DND-41 (cell line): ENCODE measurements at regions not wholly inside any gene's neighbourhood (a gene's known extent, or its start where the extent isn't known, plus 50 kb on each side); places are given as distances from the start of the nearest gene placed in this dataset.
"Not testable (repeated sequence)": the region's sequence is repeated elsewhere in the genome, so short reads cannot be mapped to it uniquely, and the experiment has no call there.

Source experiments
- ATAC-seq: fragments of 200-7000 bp; cut with Tn5 transposase; 3 replicates; pipeline ENCODE4 v1.9.1; 2021; ENCODE audit warnings: low read depth; ENCODE audit not compliant: insufficient read depth
- DNase-seq: peaks from one replicate; pipeline ENCODE4 v3.0.0-alpha.2; 2020
- H2AFZ ChIP-seq: 2 replicates; pipeline ENCODE4 v1.6.0; 2012; ENCODE audit warnings: low read depth, low read length
- H3K27ac ChIP-seq: 2 replicates; pipeline ENCODE4 v1.5.1; 2012; ENCODE audit warnings: low read length, inconsistent platforms
- H3K27me3 ChIP-seq: fragments of 200-600 bp; sonication (generic); 2 replicates; pipeline ENCODE4 v1.6.0; 2012; ENCODE audit warnings: low read length, mild to moderate bottlenecking, inconsistent platforms; ENCODE audit not compliant: insufficient read depth, poor library complexity
- H3K36me3 ChIP-seq: 2 replicates; pipeline ENCODE4 v1.5.1; 2012; ENCODE audit warnings: low read length, inconsistent platforms; ENCODE audit not compliant: insufficient read depth
- H3K4me1 ChIP-seq: 2 replicates; pipeline ENCODE4 v1.5.1; 2012; ENCODE audit warnings: mild to moderate bottlenecking, low read length; ENCODE audit not compliant: insufficient read depth
- H3K4me2 ChIP-seq: 2 replicates; pipeline ENCODE4 v1.6.0; 2012; ENCODE audit warnings: mild to moderate bottlenecking, moderate library complexity, low read length, inconsistent platforms; ENCODE audit not compliant: insufficient read depth
- H3K4me3 ChIP-seq, 2 experiments: fragments of 200-600 bp in 1 of 2; shearing (Covaris generic) in 1 of 2; 2 replicates each; pipeline ENCODE4 v1.5.1; 2012 to 2016; ENCODE audit warnings: inconsistent platforms in 2 of 2, low read length in 2 of 2, mild to moderate bottlenecking in 2 of 2, low read depth in 1 of 2, moderate library complexity in 1 of 2
- H3K79me2 ChIP-seq: 2 replicates; pipeline ENCODE4 v1.6.0; 2012; ENCODE audit warnings: low read length, inconsistent platforms; ENCODE audit not compliant: insufficient read depth
- H3K9ac ChIP-seq: 2 replicates; pipeline ENCODE4 v1.6.0; 2012; ENCODE audit warnings: low read depth, mild to moderate bottlenecking, inconsistent platforms, low read length, moderate library complexity
- H3K9me3 ChIP-seq: 2 replicates; pipeline ENCODE4 v1.5.1; 2012; ENCODE audit warnings: low read length, moderate library complexity, mild to moderate bottlenecking, inconsistent platforms; ENCODE audit not compliant: insufficient read depth, severe bottlenecking
- H4K20me1 ChIP-seq: 2 replicates; pipeline ENCODE4 v1.6.0; 2012; ENCODE audit warnings: low read length; ENCODE audit not compliant: insufficient read depth
- CTCF ChIP-seq: IDR thresholded peaks from 2 replicates; pipeline ENCODE4 v1.5.1; 2012; ENCODE audit warnings: borderline replicate concordance, low read length, moderate library complexity, mild to moderate bottlenecking; ENCODE audit not compliant: poor library complexity, severe bottlenecking; ENCODE audit errors: extremely low read depth
- EZH2 ChIP-seq: IDR thresholded peaks from 3 replicates; pipeline ENCODE4 v1.6.1; 2012; ENCODE audit warnings: borderline replicate concordance, low read depth, mild to moderate bottlenecking, moderate library complexity, low read length, inconsistent platforms; ENCODE audit not compliant: severe bottlenecking

GRCh38 chr5:85990998-85991397 is 626.7 kb upstream of the COX7C start:
- no peaks in the 10 kb centered on the region for H3K9me3 ChIP-seq
- no peaks in the 10 kb centered on the region for H3K79me2 ChIP-seq
- no peak for TF ChIP-seq EZH2
- TF ChIP-seq CTCF: no peak
- no peak overlapping the region for H3K27ac ChIP-seq
- no peak overlapping the region for H3K4me3 ChIP-seq
- no peak for ATAC-seq
- H4K20me1 ChIP-seq: no peaks in the 10 kb centered on the region
- H3K36me3 ChIP-seq: no peaks in the 10 kb centered on the region
- no peak overlapping the region for H3K9ac ChIP-seq
- DNase-seq: no peak
- H3K4me2 ChIP-seq: no peak overlapping the region
- H3K27me3 ChIP-seq: no peaks in the 10 kb centered on the region
- H3K4me1 ChIP-seq: no peaks in the 10 kb centered on the region
- H2AFZ ChIP-seq: no peak overlapping the region

- not testable (repeated sequence) for H3K9ac ChIP-seq, H4K20me1 ChIP-seq, H3K79me2 ChIP-seq, H3K9me3 ChIP-seq, DNase-seq, H3K4me1 ChIP-seq, H2AFZ ChIP-seq, H3K36me3 ChIP-seq, H3K4me2 ChIP-seq, H3K27ac ChIP-seq, H3K4me3 ChIP-seq, ATAC-seq, H3K27me3 ChIP-seq
These were observed 623.1 kb upstream of the COX7C start for GRCh38 chr5:85994653-85995052.

- Histone ChIP-seq H3K9ac (no peak overlapping the region), H3K27ac (no peak overlapping the region), H3K79me2 (no peaks in the 10 kb centered on the region), H3K27me3 (no peaks in the 10 kb centered on the region), H3K36me3 (no peaks in the 10 kb centered on the region), H3K4me3 (no peak overlapping the region), H3K4me1 (no peaks in the 10 kb centered on the region), H3K9me3 (no peaks in the 10 kb centered on the region), H2AFZ (no peak overlapping the region), H3K4me2 (no peak overlapping the region), H4K20me1 (no peaks in the 10 kb centered on the region)
- no peak for ATAC-seq
- DNase-seq: no peak
- TF ChIP-seq EZH2: no peak
- TF ChIP-seq CTCF: no peak
These were observed 619.1 kb upstream of the COX7C start for GRCh38 chr5:85998656-85999055.

GRCh38 chr5:86008293-86008692 is 609.4 kb upstream of the COX7C start:
- TF ChIP-seq CTCF: no peak
- no peak for TF ChIP-seq EZH2
- Histone ChIP-seq H3K4me3 (no peak overlapping the region), H2AFZ (no peak overlapping the region), H3K4me2 (no peak overlapping the region), H4K20me1 (no peaks in the 10 kb centered on the region), H3K9ac (no peak overlapping the region), H3K9me3 (no peaks in the 10 kb centered on the region), H3K27ac (no peak overlapping the region), H3K36me3 (no peaks in the 10 kb centered on the region), H3K27me3 (no peaks in the 10 kb centered on the region), H3K4me1 (no peaks in the 10 kb centered on the region), H3K79me2 (no peaks in the 10 kb centered on the region)
- ATAC-seq (no peak), DNase-seq (no peak)
